ENCODE measurements at regions not wholly inside any gene's neighbourhood (a gene's known extent, or its start where the extent isn't known, plus 50 kb on each side); places are given as distances from the start of the nearest gene placed in this dataset.
"Not testable (repeated sequence)": the region's sequence is repeated elsewhere in the genome, so short reads cannot be mapped to it uniquely, and the experiment has no call there.

- no peak overlapping the region for H3K4me3 ChIP-seq (ENCODE audit: low read length)
- H3K4me2 ChIP-seq (ENCODE audit: low read length): no peak overlapping the region
- H3K4me1 ChIP-seq (ENCODE audit: control insufficient read depth, low read depth, low read length): no peaks in the 10 kb centered on the region
- H2AK5ac ChIP-seq (ENCODE audit: low read length): no peak overlapping the region
- no peak overlapping the region for H2BK120ac ChIP-seq (ENCODE audit: low read depth, low read length)
- H3K79me1 ChIP-seq (ENCODE audit: low read length): no peaks in the 10 kb centered on the region
- H3K23ac ChIP-seq (ENCODE audit: low read length): no peak overlapping the region
- WGBS (ENCODE audit: extremely low coverage, insufficient coverage, low lambda C conversion rate): no CpG with 5 or more reads among the region's 4 CpGs
- H4K8ac ChIP-seq (ENCODE audit: low read depth, low read length): no peak overlapping the region
- H3K27me3 ChIP-seq (ENCODE audit: insufficient read depth, low read length, poor library complexity): no peaks in the 10 kb centered on the region
- DNase-seq: no peak
- no peaks in the 10 kb centered on the region for H3K79me2 ChIP-seq (ENCODE audit: control insufficient read depth, insufficient read depth, low read length)
- no peak overlapping the region for H3K27ac ChIP-seq (ENCODE audit: low read depth, low read length)
- no peak overlapping the region for H2BK15ac ChIP-seq (replicated peaks; ENCODE audit: low read depth)
- H3K9ac ChIP-seq (ENCODE audit: low read length): no peak overlapping the region
- no peak overlapping the region for H2BK5ac ChIP-seq (ENCODE audit: low read length)
- no peak overlapping the region for H3K4ac ChIP-seq (ENCODE audit: low read depth, low read length)
- no peak overlapping the region for H3K56ac ChIP-seq (ENCODE audit: low read length)
- no peaks in the 10 kb centered on the region for H3K36me3 ChIP-seq (ENCODE audit: control insufficient read depth, insufficient read depth, low read length)
- H3K18ac ChIP-seq (ENCODE audit: low read length): no peak overlapping the region
- H4K5ac ChIP-seq (ENCODE audit: low read length): no peak overlapping the region
These were observed 264.9 kb upstream of the ZC4H2 start for GRCh38 chrX:65241059-65241721.

- DNase-seq: no peak
- H3K18ac ChIP-seq (ENCODE audit: low read length): no peak overlapping the region
- no peaks in the 10 kb centered on the region for H3K36me3 ChIP-seq (ENCODE audit: control insufficient read depth, insufficient read depth, low read length)
- no peak overlapping the region for H2BK120ac ChIP-seq (ENCODE audit: low read depth, low read length)
- whole genome bisulfite sequencing (ENCODE audit: extremely low coverage, insufficient coverage, low lambda C conversion rate): no CpG with 5 or more reads among the region's 3 CpGs
- H3K4ac ChIP-seq (ENCODE audit: low read depth, low read length): no peak overlapping the region
- no peaks in the 10 kb centered on the region for H3K4me1 ChIP-seq (ENCODE audit: control insufficient read depth, low read depth, low read length)
- no peak overlapping the region for H3K4me2 ChIP-seq (ENCODE audit: low read length)
- H2BK15ac ChIP-seq (replicated peaks; ENCODE audit: low read depth): no peak overlapping the region
- no peaks in the 10 kb centered on the region for H3K27me3 ChIP-seq (ENCODE audit: insufficient read depth, low read length, poor library complexity)
- no peaks in the 10 kb centered on the region for H3K79me1 ChIP-seq (ENCODE audit: low read length)
- no peak overlapping the region for H4K8ac ChIP-seq (ENCODE audit: low read depth, low read length)
- H4K5ac ChIP-seq (ENCODE audit: low read length): no peak overlapping the region
- H3K27ac ChIP-seq (ENCODE audit: low read depth, low read length): no peak overlapping the region
- no peak overlapping the region for H2AK5ac ChIP-seq (ENCODE audit: low read length)
- no peak overlapping the region for H3K4me3 ChIP-seq (ENCODE audit: low read length)
- H3K79me2 ChIP-seq (ENCODE audit: control insufficient read depth, insufficient read depth, low read length): no peaks in the 10 kb centered on the region
- H3K56ac ChIP-seq (ENCODE audit: low read length): no peak overlapping the region
- H3K23ac ChIP-seq (ENCODE audit: low read length): no peak overlapping the region
- H2BK5ac ChIP-seq (ENCODE audit: low read length): no peak overlapping the region
- no peak overlapping the region for H3K9ac ChIP-seq (ENCODE audit: low read length)
These were observed 227.3 kb upstream of the ZC4H2 start for GRCh38 chrX:65203545-65203944.

GRCh38 chrX:65196758-65197360 is 220.6 kb upstream of the ZC4H2 start:
- Histone ChIP-seq H4K8ac (ENCODE audit: low read depth, low read length) (no peak overlapping the region), H3K4ac (ENCODE audit: low read depth, low read length) (peak overlapping the region; percentile 99), H3K79me1 (ENCODE audit: low read length) (no peaks in the 10 kb centered on the region), H3K18ac (ENCODE audit: low read length) (no peak overlapping the region), H3K9ac (ENCODE audit: low read length) (peak overlapping the region; percentile 11), H4K5ac (ENCODE audit: low read length) (no peak overlapping the region), H3K23ac (ENCODE audit: low read length) (no peak overlapping the region), H2BK120ac (ENCODE audit: low read depth, low read length) (no peak overlapping the region), H3K27ac (ENCODE audit: low read depth, low read length) (peak overlapping the region; percentile 57), H3K4me1 (ENCODE audit: control insufficient read depth, low read depth, low read length) (no peaks in the 10 kb centered on the region), H2BK5ac (ENCODE audit: low read length) (no peak overlapping the region), H3K56ac (ENCODE audit: low read length) (peak overlapping the region; percentile 73), H2BK15ac (replicated peaks; ENCODE audit: low read depth) (no peak overlapping the region), H2AK5ac (ENCODE audit: low read length) (no peak overlapping the region), H3K4me3 (ENCODE audit: low read length) (no peak overlapping the region), H3K27me3 (ENCODE audit: insufficient read depth, low read length, poor library complexity) (no peaks in the 10 kb centered on the region), H3K79me2 (ENCODE audit: control insufficient read depth, insufficient read depth, low read length) (no peaks in the 10 kb centered on the region), H3K36me3 (ENCODE audit: control insufficient read depth, insufficient read depth, low read length) (no peaks in the 10 kb centered on the region), H3K4me2 (ENCODE audit: low read length) (no peak overlapping the region)
- DNase-seq: peak; percentile 96
- WGBS (ENCODE audit: extremely low coverage, insufficient coverage, low lambda C conversion rate): no CpG with 5 or more reads among the region's 14 CpGs

- peak overlapping the region; percentile 99 for H3K4ac ChIP-seq (ENCODE audit: low read depth, low read length)
- H2BK120ac ChIP-seq (ENCODE audit: low read depth, low read length): no peak overlapping the region
- no peak overlapping the region for H3K9ac ChIP-seq (ENCODE audit: low read length)
- peak overlapping the region; percentile 97 for H3K18ac ChIP-seq (ENCODE audit: low read length)
- H3K4me1 ChIP-seq (ENCODE audit: control insufficient read depth, low read depth, low read length): no peaks in the 10 kb centered on the region
- no peak overlapping the region for H2BK5ac ChIP-seq (ENCODE audit: low read length)
- no peak overlapping the region for H4K8ac ChIP-seq (ENCODE audit: low read depth, low read length)
- peak; percentile 58 for DNase-seq
- no peaks in the 10 kb centered on the region for H3K36me3 ChIP-seq (ENCODE audit: control insufficient read depth, insufficient read depth, low read length)
- no peak overlapping the region for H2BK15ac ChIP-seq (replicated peaks; ENCODE audit: low read depth)
- no peak overlapping the region for H2AK5ac ChIP-seq (ENCODE audit: low read length)
- no peak overlapping the region for H3K56ac ChIP-seq (ENCODE audit: low read length)
- no peak overlapping the region for H3K23ac ChIP-seq (ENCODE audit: low read length)
- no peak overlapping the region for H3K27ac ChIP-seq (ENCODE audit: low read depth, low read length)
- no peak overlapping the region for H3K4me3 ChIP-seq (ENCODE audit: low read length)
- no peaks in the 10 kb centered on the region for H3K27me3 ChIP-seq (ENCODE audit: insufficient read depth, low read length, poor library complexity)
- no peak overlapping the region for H4K5ac ChIP-seq (ENCODE audit: low read length)
- no peaks in the 10 kb centered on the region for H3K79me2 ChIP-seq (ENCODE audit: control insufficient read depth, insufficient read depth, low read length)
- WGBS (ENCODE audit: extremely low coverage, insufficient coverage, low lambda C conversion rate): no CpG with 5 or more reads among the region's 1 CpG
- H3K79me1 ChIP-seq (ENCODE audit: low read length): no peaks in the 10 kb centered on the region
- H3K4me2 ChIP-seq (ENCODE audit: low read length): no peak overlapping the region
These were observed 219.4 kb upstream of the ZC4H2 start for GRCh38 chrX:65195621-65196020.

GRCh38 chrX:65194547-65194946 is 218.3 kb upstream of the ZC4H2 start:
- no peaks in the 10 kb centered on the region for H3K79me1 ChIP-seq (ENCODE audit: low read length)
- no peak for DNase-seq
- no peaks in the 10 kb centered on the region for H3K79me2 ChIP-seq (ENCODE audit: control insufficient read depth, insufficient read depth, low read length)
- H3K23ac ChIP-seq (ENCODE audit: low read length): no peak overlapping the region
- no peaks in the 10 kb centered on the region for H3K36me3 ChIP-seq (ENCODE audit: control insufficient read depth, insufficient read depth, low read length)
- H2BK120ac ChIP-seq (ENCODE audit: low read depth, low read length): no peak overlapping the region
- no peak overlapping the region for H2BK15ac ChIP-seq (replicated peaks; ENCODE audit: low read depth)
- H3K4me2 ChIP-seq (ENCODE audit: low read length): no peak overlapping the region
- no peak overlapping the region for H4K8ac ChIP-seq (ENCODE audit: low read depth, low read length)
- H3K56ac ChIP-seq (ENCODE audit: low read length): no peak overlapping the region
- H3K27me3 ChIP-seq (ENCODE audit: insufficient read depth, low read length, poor library complexity): no peaks in the 10 kb centered on the region
- H4K5ac ChIP-seq (ENCODE audit: low read length): no peak overlapping the region
- H2AK5ac ChIP-seq (ENCODE audit: low read length): no peak overlapping the region
- no peak overlapping the region for H3K18ac ChIP-seq (ENCODE audit: low read length)
- no peaks in the 10 kb centered on the region for H3K4me1 ChIP-seq (ENCODE audit: control insufficient read depth, low read depth, low read length)
- H3K4ac ChIP-seq (ENCODE audit: low read depth, low read length): no peak overlapping the region
- H3K4me3 ChIP-seq (ENCODE audit: low read length): no peak overlapping the region
- no CpG with 5 or more reads among the region's 5 CpGs for WGBS (ENCODE audit: extremely low coverage, insufficient coverage, low lambda C conversion rate)
- H3K9ac ChIP-seq (ENCODE audit: low read length): no peak overlapping the region
- no peak overlapping the region for H3K27ac ChIP-seq (ENCODE audit: low read depth, low read length)
- H2BK5ac ChIP-seq (ENCODE audit: low read length): no peak overlapping the region

GRCh38 chrX:65163325-65163724 is 187.1 kb upstream of the ZC4H2 start:
- H2BK5ac ChIP-seq (ENCODE audit: low read length); H3K4me3 ChIP-seq (ENCODE audit: low read length); H3K79me2 ChIP-seq (ENCODE audit: control insufficient read depth, insufficient read depth, low read length); H3K4me1 ChIP-seq (ENCODE audit: control insufficient read depth, low read depth, low read length); H2AK5ac ChIP-seq (ENCODE audit: low read length); H3K4me2 ChIP-seq (ENCODE audit: low read length); H3K4ac ChIP-seq (ENCODE audit: low read depth, low read length); DNase-seq; H2BK15ac ChIP-seq (replicated peaks; ENCODE audit: low read depth); H4K8ac ChIP-seq (ENCODE audit: low read depth, low read length); H4K5ac ChIP-seq (ENCODE audit: low read length); H3K27me3 ChIP-seq (ENCODE audit: insufficient read depth, low read length, poor library complexity); H3K23ac ChIP-seq (ENCODE audit: low read length); H3K79me1 ChIP-seq (ENCODE audit: low read length); H2BK120ac ChIP-seq (ENCODE audit: low read depth, low read length); H3K27ac ChIP-seq (ENCODE audit: low read depth, low read length); H3K56ac ChIP-seq (ENCODE audit: low read length); H3K18ac ChIP-seq (ENCODE audit: low read length); H3K36me3 ChIP-seq (ENCODE audit: control insufficient read depth, insufficient read depth, low read length); H3K9ac ChIP-seq (ENCODE audit: low read length): not testable (repeated sequence)
- WGBS (ENCODE audit: extremely low coverage, insufficient coverage, low lambda C conversion rate): no CpG with 5 or more reads among the region's 10 CpGs
